ENCODE measurements at regions not wholly inside any gene's neighbourhood (a gene's known extent, or its start where the extent isn't known, plus 50 kb on each side); places are given as distances from the start of the nearest gene placed in this dataset.
"Not testable (repeated sequence)": the region's sequence is repeated elsewhere in the genome, so short reads cannot be mapped to it uniquely, and the experiment has no call there.

DNA sequence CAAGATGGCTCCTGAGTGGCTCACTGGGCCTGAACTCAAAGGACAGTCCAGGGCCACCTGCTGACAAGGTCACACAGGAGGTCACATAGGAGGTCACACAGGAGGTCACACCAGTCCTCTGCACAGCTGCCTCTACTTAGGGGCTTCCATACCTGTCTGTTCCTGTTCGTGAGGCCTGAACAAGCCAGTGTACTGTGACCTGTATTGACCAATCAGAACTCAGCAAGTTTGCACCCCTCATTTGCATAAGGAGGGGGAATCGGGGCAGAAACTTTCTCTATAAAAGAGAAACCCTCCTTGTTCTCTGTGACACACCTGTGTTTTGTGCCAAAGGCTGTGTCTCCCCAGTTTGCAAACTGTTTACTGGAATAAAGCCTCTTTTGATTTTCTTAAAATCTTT lies 478.9 kb downstream of the EIPR1 start:
- Histone ChIP-seq H3K4me1 (no peaks in the 10 kb centered on the region), H3K27me3 (no peaks in the 10 kb centered on the region), H3K9me3 (no peaks in the 10 kb centered on the region), H3K4me3 (no peak overlapping the region), H3K36me3 (no peaks in the 10 kb centered on the region), H3K27ac (no peak overlapping the region)
- DNase-seq, result no peak
- in situ Hi-C loops (cut with MboI; ENCODE audit: low pct_ligation_motif_present in 1 of 4, low pct_unique_long_range_greater_than_20kb in 1 of 4, low sequenced_read_pairs in 3 of 4), result no loop called here
- intact Hi-C loops (cut with DNase I; ENCODE audit: low total_unique reads), result no loop called here
- TF ChIP-seq POLR2A (IDR thresholded peaks at IDR 0.05) (no peak), POLR2AphosphoS5 (IDR thresholded peaks at IDR 0.05) (no peak)
- 77% methylated on average over 2 of the region's 2 CpGs; no CpG with 5 or more reads in 1 of the 2 donors for WGBS, 2 donors (ENCODE audit: low coverage in 1 of 2)

DNA sequence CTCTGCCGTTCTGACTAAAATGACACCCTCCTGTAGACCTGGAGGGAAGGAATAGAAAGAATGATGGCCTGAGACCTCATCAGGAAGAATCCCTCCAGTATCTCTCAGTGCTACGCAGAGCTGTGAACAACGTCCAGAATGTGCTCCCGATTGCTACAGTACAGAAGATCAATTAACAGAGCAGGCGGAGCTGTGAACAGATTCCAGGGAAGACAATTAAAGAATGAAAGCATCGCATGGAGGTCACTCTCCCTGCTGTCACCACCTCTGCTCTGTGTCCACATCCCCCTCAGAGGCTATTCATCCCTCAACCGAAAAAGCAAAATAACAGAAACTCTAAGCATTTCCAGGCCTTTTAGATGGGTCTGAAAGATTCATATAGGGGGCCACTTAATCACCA lies 481.0 kb downstream of the EIPR1 start:
- no peaks in the 10 kb centered on the region for H3K9me3 ChIP-seq
- H3K36me3 ChIP-seq, result no peaks in the 10 kb centered on the region
- intact Hi-C loops (cut with DNase I; ENCODE audit: low total_unique reads), result no loop called here
- no peaks in the 10 kb centered on the region for H3K4me1 ChIP-seq
- H3K27ac ChIP-seq, result no peak overlapping the region
- in situ Hi-C loops (cut with MboI; ENCODE audit: low pct_ligation_motif_present in 1 of 4, low pct_unique_long_range_greater_than_20kb in 1 of 4, low sequenced_read_pairs in 3 of 4), result no loop called here
- H3K4me3 ChIP-seq, result no peak overlapping the region
- TF ChIP-seq, protein P1, sequence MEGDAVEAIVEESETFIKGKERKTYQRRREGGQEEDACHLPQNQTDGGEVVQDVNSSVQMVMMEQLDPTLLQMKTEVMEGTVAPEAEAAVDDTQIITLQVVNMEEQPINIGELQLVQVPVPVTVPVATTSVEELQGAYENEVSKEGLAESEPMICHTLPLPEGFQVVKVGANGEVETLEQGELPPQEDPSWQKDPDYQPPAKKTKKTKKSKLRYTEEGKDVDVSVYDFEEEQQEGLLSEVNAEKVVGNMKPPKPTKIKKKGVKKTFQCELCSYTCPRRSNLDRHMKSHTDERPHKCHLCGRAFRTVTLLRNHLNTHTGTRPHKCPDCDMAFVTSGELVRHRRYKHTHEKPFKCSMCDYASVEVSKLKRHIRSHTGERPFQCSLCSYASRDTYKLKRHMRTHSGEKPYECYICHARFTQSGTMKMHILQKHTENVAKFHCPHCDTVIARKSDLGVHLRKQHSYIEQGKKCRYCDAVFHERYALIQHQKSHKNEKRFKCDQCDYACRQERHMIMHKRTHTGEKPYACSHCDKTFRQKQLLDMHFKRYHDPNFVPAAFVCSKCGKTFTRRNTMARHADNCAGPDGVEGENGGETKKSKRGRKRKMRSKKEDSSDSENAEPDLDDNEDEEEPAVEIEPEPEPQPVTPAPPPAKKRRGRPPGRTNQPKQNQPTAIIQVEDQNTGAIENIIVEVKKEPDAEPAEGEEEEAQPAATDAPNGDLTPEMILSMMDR (IDR thresholded peaks at IDR 0.05), result no peak
- TF ChIP-seq POLR2A (IDR thresholded peaks at IDR 0.05), result no peak
- no peak for TF ChIP-seq POLR2AphosphoS5 (IDR thresholded peaks at IDR 0.05)
- no peaks in the 10 kb centered on the region for H3K27me3 ChIP-seq
- no peak for DNase-seq
- WGBS, 2 donors (ENCODE audit: low coverage in 1 of 2), result 87 to 89% methylated on average over 5 to 7 of the region's 7 CpGs

DNA sequence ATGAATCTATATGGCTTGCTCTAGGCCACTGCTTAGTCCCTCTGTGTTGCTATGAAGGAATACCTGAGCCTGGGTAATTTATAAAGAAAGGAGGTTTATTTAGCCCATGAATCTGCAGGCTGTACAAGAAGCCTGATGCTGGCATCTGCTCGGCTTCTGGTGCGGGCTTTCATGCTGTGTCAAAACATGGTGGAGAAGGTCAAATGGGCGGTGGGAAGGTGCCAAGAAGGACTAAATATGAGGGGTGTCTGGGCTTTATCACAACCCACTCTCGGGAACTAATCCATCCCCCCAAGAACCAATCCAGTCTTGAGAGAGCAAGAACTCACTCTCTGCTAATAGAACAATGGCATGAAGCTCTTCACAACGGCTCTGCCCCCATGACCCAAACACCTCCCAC lies 481.6 kb downstream of the EIPR1 start:
- intact Hi-C loops (cut with DNase I; ENCODE audit: low total_unique reads), result no loop called here
- Histone ChIP-seq H3K27ac (no peak overlapping the region), H3K4me1 (no peaks in the 10 kb centered on the region), H3K36me3 (no peaks in the 10 kb centered on the region), H3K27me3 (no peaks in the 10 kb centered on the region), H3K9me3 (no peaks in the 10 kb centered on the region), H3K4me3 (no peak overlapping the region)
- no peak for DNase-seq
- in situ Hi-C loops (cut with MboI; ENCODE audit: low pct_ligation_motif_present in 1 of 4, low pct_unique_long_range_greater_than_20kb in 1 of 4, low sequenced_read_pairs in 3 of 4), result no loop called here
- TF ChIP-seq POLR2AphosphoS5 (IDR thresholded peaks at IDR 0.05), result no peak
- no peak for TF ChIP-seq POLR2A (IDR thresholded peaks at IDR 0.05)
- TF ChIP-seq EP300 (IDR thresholded peaks at IDR 0.05; ENCODE audit: low read depth), result no peak
- TF ChIP-seq, protein P1 (IDR thresholded peaks at IDR 0.05), result no peak
- WGBS, 2 donors (ENCODE audit: low coverage in 1 of 2), result 86% methylated on average over 4 to 5 of the region's 5 CpGs

DNA sequence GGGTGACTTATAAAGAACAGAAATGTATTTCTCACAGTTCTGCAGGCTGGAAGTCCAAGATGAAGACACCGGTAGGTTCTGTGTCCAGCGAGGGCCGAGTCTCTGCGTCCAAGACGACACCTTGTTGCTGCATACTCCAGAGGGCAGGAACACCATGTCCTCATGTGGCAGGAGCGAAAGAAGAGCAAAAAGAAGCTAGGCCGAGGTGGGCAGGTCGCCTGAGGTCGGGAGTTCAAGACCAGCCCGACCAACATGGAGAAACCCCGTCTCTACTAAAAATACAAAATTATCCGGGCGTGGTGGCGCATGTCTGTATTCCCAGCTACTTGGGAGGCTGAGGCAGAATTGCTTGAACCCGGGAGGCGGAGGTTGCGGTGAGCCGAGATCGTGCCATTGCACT lies 483.6 kb downstream of the EIPR1 start:
- H3K27ac ChIP-seq; H3K9me3 ChIP-seq; H3K27me3 ChIP-seq; H3K4me1 ChIP-seq; H3K36me3 ChIP-seq; H3K4me3 ChIP-seq; in situ Hi-C loops (cut with MboI; ENCODE audit: low pct_ligation_motif_present in 1 of 4, low pct_unique_long_range_greater_than_20kb in 1 of 4, low sequenced_read_pairs in 3 of 4); DNase-seq; intact Hi-C loops (cut with DNase I; ENCODE audit: low total_unique reads): not testable (repeated sequence)
- WGBS, 2 donors (ENCODE audit: low coverage in 1 of 2), result 81 to 88% methylated on average over 13 to 19 of the region's 19 CpGs

DNA sequence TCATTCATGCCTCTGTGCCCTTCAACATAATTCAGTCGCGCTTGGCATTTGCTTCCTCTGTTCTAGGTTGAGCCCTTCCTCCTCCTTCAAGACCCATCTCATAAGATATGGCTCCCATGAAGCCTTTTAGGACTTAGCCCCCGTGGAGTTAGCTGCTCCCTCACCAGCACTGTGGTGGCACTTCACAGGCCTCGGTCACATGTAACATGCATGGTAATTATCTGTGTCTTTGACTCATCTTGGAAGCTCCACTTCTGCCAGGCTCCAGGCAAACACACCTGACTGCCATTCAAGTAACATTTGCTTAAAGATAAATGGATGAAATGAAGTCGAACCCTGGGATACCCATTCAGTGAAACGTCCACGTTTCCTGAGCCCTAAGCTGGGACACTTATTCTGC lies 484.7 kb downstream of the EIPR1 start:
- no peaks in the 10 kb centered on the region for H3K27me3 ChIP-seq
- H3K36me3 ChIP-seq, result no peaks in the 10 kb centered on the region
- in situ Hi-C loops (cut with MboI; ENCODE audit: low pct_ligation_motif_present in 1 of 4, low pct_unique_long_range_greater_than_20kb in 1 of 4, low sequenced_read_pairs in 3 of 4) (no loop called here), intact Hi-C loops (cut with DNase I; ENCODE audit: low total_unique reads) (no loop called here)
- no peak for DNase-seq
- WGBS, 2 donors (ENCODE audit: low coverage in 1 of 2), result 84 to 85% methylated on average over 7 of the region's 7 CpGs
- no peaks in the 10 kb centered on the region for H3K9me3 ChIP-seq
- H3K4me3 ChIP-seq, result no peak overlapping the region
- TF ChIP-seq, protein P1 (IDR thresholded peaks at IDR 0.05), result no peak
- no peak for TF ChIP-seq POLR2AphosphoS5 (IDR thresholded peaks at IDR 0.05)
- TF ChIP-seq EP300 (IDR thresholded peaks at IDR 0.05; ENCODE audit: low read depth), result no peak
- no peak for TF ChIP-seq POLR2A (IDR thresholded peaks at IDR 0.05)
- no peak overlapping the region for H3K27ac ChIP-seq
- H3K4me1 ChIP-seq, result no peaks in the 10 kb centered on the region
